Embryonic facial prominence (tissue), 1 donor: ENCODE measurements at regions not wholly inside any gene's neighbourhood (a gene's known extent, or its start where the extent isn't known, plus 50 kb on each side); places are given as distances from the start of the nearest gene placed in this dataset.
"Not testable (repeated sequence)": the region's sequence is repeated elsewhere in the genome, so short reads cannot be mapped to it uniquely, and the experiment has no call there.

ENCODE experiments used
- DNase-seq: peaks from one replicate; pipeline ENCODE4 v3.0.0-alpha.2; 2016; ENCODE audit errors: extremely low spot score

DNA sequence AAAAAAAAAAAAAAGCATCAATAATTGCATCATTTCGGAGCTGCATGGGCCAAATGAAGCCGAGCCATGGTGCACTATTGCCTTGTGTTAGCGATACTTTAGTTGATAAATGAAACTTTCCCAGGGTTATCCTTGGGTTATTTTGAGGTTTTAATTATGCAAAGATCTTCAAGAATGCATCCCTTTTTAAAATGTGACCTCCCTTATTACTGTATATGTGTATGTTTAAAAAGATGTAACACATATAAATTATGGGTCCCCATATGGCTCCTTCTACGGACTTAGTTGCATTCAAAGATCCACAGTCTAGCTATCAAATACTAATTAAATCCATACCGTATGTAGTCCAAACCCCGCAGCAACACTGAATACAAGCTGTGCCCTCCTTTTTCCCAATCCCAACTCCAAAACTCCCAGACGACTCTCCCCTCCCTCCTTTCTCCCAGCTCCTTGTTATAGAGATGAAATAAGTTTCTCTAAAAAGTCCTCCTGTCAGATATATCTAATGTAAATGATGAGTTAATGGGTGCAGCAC lies 129.3 kb upstream of the MAP1LC3B2 start:
- DNase-seq = no peak

DNA sequence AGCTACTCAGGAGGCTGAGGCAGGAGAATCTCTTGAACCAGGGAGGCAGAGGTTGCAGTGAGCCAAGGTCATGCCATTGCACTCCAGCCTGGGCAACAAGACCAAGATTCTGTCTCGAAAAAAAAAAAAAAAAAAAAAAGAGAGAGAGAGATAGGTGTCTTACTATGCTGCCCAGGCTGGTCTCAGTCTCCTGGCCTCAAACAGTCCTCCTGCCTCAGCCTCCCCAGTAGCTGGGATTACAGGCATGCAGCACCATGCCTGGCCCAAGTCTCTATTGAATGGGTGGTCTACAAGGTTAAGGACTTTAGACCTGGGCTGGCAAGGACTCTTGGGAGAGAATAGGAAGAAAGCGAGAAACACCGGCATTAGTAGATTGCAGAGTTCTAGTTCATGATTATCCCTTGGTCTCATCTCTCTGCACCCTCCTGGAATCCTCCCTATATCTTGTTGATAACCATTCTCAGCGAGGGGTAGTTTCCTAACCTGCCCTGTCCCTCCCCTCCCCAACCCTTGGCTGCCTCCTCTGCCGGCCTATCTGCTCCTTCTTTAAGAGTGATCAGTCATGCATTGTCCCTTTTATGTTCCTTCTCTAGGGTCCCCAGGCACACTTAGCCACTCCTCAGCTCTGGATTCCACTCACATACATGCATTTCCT lies 128.1 kb upstream of the MAP1LC3B2 start:
- DNase-seq = no peak

DNA sequence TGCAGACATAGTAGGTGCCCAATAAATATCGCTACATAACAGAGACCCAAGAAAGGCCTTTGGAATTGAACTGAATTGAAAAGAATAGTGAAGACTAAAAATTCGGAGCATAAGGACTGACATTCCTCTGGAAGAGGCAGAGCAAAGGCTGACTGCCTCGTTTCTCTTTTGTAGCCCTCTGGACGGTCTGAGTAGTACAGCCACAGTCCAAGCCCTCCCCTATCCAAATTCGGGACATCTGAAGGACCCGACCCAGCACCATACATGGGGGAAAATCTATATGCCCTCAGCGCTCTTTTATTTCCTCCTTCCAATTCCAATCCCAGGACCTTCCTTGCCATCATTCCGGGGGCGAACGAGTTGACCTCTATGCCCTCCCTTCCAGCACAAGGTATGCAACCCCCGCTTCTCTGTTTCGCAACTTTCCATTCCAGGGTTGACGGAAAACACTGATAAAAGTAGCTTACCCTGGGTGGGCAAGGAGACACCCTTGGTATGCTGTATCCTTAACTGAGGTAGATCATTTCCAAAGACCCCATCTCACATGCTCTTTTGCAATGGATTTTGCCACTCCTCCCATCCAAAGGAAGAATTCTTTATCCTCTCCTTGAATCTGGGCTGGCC lies 127.4 kb upstream of the MAP1LC3B2 start:
- DNase-seq = no peak

DNA sequence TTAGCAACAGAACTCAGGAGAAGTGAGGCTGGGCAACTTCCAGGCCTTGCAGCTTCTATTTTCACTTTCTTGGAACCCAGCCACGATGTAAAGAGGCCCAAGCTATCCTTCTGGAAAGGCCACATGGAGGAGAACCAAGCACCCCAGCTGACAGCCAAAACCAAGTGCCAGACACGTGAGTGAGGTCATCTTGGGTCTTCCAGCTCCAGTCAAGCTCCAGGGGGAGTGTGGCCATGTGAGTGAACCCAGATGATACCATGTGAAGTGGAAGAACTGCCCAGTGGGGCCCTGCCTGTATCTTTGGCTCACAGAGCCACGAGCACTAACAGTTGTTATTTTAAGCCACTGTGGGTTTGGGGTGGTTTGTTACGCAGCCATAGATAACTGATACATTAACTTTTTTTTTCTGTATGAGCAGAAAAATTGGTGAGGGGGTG lies 126.8 kb upstream of the MAP1LC3B2 start:
- DNase-seq = no peak

DNA sequence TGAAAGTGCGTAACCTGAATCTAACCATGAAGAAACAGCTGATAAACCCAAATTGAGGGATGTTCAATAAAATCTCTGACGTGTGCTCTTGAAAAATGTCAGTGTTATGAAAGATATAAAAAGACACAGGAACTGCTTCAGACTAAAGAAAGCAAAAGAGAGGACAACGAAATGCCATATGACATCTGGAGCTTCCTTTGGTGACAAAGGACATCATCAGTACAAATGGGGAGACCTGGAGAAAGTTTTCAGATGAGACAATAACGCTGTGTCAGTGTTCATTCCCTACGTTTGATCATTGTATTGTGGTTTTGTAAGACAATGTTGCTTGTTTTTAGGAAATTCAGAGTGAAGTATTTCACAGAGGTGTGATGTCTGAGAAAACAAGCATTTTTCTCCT lies 125.9 kb upstream of the MAP1LC3B2 start:
- DNase-seq = no peak

DNA sequence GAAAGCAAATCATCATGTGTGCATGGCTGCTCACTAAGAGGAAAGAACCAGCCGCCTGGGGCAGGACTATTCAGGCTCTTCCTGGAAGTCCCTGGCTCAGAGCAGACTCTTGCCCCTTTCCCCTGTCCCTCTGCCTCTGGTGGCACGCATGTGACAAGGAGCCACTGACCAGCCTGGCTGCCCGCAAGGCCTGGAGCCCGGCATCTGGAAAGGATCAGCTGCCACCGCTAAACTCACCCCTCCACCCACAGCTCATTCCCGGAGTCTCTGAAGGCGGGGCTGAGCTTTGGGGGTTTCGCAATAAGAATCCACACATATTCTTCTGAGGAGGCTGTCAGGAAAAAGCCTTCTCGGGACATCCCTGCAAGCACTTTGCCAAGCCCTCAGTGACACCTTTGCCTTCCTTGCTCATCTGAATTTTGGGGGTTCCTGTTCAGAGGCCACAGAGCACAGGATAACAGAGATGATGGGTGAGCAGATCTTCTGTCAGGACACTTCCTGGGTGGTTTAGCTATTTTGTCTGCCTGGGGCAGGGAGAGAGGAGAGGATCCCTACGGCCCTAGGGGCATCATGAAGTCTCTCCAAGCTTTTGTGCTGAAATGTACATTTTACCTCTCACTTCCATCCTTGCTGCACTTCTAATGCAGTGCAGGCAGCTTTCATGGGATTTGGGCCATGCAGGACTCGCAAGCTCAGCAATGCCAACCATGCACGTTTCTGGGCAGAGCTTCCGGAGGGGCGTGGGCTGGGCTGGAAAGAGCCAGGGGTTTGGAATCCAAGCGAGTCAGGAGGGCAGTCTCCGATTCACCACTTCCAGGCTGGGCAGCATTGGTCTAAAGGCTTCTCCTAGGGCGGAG lies 124.8 kb upstream of the MAP1LC3B2 start:
- peak; percentile 48 for DNase-seq

DNA sequence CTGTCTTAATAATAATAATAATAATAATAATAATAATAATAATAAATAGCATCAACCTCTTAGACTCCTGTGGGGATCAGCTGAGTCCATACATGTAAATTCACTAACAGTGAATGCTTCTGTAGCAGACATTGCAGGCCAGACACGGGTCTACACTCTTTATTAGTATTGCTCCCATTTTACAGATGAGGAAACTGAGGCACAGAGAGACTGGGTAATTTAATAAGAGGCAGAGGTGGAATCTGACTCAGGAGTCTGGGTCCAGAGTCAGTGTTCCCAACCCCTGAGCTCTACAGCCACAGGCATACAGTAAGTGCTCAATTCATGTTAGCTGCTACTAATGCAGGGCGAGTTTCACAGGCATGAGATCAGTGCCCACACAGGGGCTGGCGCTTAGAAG lies 123.2 kb upstream of the MAP1LC3B2 start:
- no peak for DNase-seq

DNA sequence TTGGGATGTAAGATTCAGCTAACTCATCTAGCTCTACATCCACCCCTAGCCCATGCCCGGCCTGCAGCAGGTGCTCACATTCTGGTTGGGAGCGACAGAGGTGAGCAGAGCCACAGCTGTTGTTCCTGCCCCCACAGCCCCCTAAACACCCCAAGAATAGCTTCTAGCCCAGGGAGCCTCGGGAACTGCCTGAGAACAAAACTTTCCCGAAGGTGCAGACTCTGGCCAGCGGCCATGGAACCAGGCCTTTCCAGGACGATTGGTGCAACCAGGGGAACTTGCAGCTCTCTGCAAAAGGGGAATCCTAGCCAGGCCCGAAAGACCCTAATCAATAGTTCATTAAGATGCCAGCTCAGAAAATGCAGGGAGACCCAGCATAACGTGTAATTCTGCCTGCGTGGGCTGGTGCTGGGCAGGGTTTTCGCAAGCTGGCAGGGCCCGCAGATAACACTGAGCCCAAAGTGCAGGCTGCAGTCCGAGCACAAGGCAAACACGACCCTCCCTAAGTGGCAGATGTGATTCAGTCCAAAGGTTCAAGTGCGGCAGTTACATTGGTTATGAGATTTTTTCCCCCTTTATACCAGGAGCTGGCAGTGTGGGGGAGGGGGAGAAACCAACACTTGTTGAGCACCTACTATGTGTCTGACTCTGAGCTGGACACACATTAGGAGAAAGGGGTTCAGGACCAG lies 122.5 kb upstream of the MAP1LC3B2 start:
- DNase-seq = no peak

DNA sequence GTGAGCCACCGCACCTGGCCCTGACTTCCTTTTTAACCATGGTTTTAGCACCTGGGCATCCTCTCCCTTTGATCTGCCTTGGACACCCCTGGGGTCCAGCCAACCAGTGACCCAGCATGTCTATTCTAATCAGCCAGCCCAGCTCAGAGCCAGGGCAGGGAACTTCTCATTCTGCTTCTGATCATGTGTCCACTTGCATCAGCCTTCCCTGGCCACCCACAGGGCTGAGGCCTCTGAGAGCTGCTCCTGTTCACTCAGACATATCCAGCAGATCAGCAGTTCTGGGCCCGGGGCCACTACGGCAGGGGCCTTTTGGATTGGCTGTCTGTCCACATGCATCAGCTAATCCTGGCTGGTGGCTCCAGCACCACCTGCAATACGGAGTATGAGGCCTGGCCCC lies 117.9 kb upstream of the MAP1LC3B2 start:
- no peak for DNase-seq

DNA sequence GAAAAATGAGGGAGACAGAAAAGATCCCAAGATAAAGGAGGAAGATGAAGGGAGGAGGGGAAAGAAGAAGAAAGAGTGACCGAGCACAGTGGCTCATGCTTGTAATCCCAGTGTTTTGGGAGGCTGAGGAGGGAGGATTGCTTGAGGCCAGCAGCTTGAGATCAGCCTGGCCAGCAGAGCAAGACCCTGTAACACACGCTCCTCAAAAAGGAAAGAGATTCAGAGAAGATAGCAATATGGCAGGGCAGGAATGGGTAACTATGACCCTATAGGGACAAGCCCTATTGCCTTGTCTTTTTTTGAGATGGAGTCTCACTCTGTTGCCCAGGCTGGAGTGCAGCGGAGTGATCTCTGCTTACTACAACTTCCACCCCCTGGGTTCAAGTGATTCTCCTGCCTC lies 116.9 kb upstream of the MAP1LC3B2 start:
- no peak for DNase-seq

DNA sequence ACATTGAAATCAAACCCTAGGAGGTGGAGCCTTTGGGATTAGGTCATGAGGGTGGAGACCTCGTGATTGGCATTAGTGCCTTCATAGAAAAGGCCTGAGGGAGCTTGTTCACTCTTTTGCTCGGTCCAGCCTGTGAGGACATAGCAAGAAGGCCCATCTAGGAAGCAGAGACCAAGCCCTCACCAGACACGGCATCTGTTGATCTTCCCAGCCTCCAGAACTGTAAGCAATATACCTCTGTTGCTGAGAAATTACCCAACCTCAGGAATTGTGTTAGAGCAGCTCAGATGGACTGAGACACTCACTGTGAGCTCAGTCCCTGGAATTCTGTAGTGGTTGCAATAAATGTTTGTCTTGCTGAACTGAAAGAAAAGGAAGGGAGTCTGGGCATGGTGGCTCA lies 116.2 kb upstream of the MAP1LC3B2 start:
- DNase-seq = no peak

DNA sequence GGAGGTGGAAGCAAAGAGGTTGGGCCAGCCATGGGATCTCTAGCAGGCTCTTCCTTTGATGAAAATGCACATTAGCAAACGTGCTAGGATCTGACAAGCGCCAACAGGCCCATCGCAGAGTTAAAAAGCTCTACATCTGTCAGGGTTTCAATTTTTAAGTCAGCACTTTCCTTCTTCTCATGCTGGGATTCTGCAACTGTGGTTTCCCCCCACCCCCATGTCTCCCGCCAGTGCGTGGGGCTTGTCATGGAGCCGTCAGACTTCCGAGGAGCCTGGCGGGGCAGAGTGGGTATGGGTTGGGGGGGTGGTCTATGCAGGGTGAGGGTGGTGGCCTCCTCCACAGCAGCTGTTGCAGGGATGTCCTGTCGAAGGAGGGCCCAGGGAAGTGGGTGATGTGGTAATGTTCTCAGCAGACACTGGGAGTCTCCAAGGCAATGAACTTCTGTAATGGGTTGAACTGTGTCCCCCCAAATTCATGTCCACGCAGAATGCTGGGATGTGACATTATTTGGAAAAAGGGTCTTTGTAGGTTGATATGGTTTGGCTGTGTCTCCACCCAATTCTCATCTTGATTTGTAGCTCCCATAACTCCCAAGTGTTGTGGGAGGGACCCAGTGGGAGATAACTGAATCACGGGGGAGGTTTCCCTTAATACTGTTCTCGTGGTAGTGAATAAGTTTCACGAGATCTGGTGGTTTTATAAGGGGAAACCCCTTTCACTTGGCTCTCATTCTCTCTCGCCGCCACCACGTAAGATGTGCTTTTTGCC lies 115.2 kb upstream of the MAP1LC3B2 start:
- DNase-seq = no peak

DNA sequence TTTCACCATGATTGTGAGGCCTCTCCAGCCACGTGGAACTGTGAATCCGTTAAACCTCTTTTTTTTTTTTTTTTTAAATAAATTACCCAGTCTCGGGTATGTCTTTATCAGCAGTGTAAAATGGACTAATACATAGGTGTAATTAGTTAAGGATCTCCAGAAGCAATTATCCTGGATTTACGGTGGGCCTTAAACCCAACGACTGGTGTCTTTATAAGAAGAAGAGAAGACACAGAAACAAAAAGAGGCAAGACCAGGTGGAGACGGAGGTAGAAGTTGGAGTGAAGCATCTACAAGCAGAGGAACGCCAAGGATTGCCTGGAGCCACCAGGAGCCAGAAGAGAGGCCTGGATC lies 114.6 kb upstream of the MAP1LC3B2 start:
- no peak for DNase-seq

DNA sequence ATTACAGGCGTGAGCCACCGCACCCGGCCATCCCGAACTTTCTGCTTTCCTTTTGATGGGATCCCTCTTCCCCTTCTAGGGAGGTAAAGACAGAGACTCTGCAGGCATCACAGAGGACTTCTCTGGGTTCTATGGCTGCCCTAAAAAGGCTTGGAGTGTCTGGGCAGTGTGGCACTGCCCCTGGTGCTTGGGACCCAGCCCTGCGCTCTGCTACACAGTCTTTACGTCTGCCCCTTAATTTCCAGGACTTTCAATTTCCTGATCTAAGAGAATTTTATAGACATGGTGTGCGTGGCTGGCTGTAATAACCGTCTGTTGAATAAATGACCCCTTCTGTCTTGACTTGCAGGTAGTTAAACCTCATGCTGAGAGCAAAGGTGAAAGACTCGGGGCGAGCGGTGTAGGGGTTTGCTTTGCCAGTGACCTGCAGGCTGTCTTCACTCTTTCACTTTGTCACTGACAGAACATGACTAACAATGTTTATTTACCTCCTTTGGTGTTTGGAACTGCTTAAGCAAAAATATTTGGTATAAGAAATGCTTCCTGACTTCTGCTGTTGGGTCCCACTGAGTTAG lies 110.9 kb upstream of the MAP1LC3B2 start:
- DNase-seq = no peak

DNA sequence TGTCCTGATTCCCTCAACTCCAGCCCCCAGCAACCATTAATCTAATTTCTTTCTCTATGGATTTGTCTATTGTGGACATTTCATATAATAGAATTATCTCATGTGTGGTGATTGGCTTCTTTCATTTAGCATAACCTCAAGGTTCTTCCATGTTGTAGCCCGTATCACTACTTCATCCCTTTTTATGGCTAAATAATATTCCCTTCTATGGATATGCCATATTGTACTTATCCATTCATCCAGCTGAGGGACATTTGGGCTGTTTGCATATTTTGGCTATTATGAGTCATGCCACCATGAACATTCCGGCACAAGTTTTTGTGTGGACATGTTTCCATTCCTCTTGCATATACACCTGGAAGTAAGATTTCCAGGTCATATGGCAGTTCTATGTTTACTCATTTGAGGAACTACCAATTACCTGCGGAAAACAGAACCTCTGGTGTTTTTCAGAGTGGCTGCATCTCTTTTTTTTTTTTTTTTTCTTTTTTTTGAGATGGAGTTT lies 108.7 kb upstream of the MAP1LC3B2 start:
- DNase-seq = no peak

DNA sequence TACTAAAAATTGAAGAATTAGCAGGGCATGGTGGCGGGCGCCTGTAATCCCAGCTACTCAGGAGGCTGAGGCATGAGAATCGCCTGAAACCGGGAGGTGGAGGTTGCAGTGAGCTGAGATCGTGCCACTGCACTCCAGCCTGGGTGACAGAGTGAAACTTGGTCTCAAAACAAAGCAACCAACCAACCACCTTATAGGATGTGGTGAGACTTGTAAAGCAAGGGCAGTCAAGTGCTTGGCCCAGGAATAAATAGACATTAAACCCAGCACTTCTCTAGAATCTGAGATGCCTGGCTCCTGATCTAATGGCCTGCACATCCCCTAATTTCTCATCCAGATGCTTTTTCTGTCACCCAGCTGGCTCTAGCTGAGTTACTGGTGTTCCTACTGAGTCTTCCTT lies 106.2 kb upstream of the MAP1LC3B2 start:
- not testable (repeated sequence) for DNase-seq

DNA sequence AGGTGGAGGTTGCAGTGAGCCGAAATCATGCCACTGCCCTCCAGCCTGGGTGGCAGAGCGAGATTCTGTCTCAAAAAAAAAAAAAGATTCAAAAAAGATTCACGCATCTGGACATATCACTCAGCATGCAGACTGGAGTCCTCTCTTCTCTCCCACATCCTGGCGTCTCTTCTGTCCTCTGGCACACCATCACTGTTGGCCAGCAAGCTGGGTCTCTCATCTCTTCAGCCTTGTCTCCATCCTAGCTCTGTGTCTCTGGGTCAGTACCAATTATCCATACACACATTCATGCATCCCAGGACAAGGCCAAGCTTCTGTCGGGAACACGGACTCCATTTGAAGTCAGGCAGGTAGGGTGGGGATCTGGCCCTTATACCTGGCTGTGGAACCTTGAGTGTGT lies 105.5 kb upstream of the MAP1LC3B2 start:
- no peak for DNase-seq

DNA sequence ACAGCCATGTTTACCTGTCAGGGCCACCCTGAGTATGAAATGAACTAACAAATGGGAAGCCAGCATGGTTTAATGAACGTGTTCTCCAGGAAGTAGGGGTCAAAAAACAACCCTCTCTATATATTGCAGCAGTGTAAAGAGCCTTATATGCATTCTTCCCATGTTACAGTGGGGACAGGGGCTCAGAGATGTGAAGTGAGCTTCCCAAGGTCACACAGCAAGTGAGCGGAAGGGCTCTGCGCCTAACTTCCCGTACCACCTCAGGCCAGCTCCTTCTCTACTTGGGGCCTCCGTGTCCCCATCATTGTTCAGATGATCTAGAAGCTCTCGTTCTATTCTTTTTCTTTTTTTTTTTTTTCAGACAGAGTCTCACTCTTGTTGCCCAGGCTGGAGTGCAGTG lies 105.1 kb upstream of the MAP1LC3B2 start:
- no peak for DNase-seq

DNA sequence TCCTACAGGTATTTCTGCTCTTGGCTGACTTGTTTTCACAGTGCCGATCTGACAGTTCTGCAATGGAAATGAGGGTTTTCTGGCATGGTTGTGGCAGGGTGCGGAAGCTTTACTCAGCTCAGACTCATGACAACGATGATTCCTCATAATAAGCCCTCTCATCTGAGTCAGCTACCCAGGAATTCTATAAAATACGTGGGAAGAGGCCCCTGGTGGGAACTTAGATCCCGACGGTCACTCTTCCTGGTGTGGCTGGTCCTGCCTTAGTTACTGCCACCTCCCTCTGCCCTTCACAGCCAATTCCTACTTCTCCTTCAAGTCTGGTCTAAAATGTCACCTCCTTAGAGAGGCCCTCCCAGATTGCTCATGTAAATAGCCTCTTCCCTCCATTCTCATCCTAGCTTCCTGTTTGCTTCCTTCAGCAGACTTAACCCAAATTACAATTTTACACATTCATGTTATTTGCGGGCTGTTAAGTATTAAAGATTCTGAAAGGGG lies 104.2 kb upstream of the MAP1LC3B2 start:
- DNase-seq = no peak

DNA sequence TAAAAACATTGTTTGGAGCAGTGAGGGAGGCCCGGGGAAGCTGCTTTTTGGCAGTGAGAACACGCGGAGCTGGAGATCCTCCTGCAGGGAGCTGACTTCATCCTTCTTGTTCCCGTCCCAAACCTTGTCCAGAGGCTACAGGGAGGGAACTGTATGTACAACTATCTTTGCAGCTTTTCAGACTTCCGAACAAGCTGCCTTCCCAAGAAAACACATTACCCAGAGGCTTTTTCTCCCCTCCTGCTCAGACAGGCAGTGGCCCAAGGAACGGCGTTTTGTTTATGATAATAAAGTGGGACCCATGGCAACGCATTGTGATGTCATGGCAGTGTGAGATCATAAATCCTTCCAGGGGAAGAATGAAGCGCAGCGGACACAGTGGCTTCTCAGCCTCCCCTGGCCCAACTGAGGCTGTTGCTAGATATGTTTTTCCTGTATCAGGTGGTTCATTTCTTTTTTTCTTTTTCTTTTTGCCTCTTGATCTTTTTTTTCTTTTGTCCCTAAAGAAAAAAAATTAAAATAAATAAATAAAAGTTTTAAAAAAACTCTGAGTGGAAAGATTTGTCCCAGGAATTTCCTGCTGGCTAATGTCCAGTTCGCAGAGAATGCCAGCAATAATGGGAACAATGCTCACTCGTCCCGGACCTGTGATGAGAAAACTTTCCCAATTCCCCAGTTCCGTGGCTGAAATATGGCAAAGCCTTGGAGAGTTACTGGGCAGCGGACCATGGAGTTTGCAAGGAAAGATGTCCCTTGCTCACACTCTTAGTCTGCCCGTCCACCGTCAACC lies 103.4 kb upstream of the MAP1LC3B2 start:
- peak; percentile 94 for DNase-seq
